NCI-H1417 (cell line): ENCODE measurements at regions not wholly inside any gene's neighbourhood (a gene's known extent, or its start where the extent isn't known, plus 50 kb on each side); places are given as distances from the start of the nearest gene placed in this dataset.

ENCODE experiments used
- DNase-seq, 3 experiments: peaks; one replicate each; lab custom pipeline; 2025; lab: John Stamatoyannopoulos, UW

DNA sequence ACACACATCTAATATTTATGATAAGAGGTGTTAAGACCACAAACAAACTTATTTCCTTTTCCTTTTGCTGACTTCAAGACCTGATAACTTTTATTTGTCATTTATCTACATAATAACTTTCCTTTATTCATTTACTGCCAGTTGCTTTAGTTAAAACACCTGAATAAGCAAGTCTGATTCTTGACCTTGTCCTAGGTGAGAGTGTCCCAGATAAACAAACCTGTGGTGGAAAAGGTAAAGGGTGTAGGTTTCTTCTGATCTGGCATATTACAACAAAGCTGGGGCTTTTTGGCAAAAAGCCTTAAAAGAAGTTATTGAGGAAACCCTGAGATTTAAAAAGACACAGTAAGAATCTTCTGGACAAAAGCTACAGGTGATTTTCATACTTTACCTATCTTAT is 191.5 kb downstream of the ZBBX start:
- DNase-seq, result no peak

DNA sequence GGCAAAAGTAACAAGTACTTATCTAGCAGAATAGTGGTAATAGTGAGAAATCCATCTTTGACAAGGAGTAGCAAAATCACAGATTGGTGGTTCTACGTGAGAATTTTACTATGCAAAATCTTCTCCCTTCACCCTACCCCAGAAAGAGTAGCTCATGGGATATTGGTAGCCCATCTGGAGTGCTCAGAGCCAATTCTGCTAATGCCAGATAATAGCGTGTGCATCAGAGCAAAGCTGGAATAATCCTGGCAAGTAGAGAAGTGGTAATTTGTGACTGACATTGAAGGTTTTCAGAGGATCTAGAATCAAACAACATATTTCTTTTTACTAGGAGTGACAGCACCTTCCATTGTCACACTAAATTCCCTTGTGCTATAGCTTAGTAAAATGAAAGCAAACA is 192.9 kb downstream of the ZBBX start:
- DNase-seq, result no peak

DNA sequence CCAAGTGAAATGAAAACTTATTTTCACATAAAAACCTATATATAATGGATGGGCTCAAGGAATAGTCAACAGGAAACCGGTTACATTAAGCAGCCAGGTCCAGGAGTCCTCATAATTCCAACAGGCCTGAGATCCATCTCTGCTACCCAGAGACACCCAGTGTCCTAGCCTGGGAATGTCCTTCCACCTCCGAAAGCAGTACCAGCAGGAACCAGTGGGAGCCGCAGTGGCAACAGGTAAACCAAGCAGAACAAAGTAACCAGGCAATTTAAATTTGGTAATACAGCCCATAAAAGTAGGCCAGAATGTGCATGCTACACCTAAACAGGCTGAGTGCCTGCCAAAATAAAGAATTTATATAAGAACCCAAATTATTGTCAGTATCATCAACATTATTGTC is 195.6 kb downstream of the ZBBX start:
- no peak for DNase-seq

DNA sequence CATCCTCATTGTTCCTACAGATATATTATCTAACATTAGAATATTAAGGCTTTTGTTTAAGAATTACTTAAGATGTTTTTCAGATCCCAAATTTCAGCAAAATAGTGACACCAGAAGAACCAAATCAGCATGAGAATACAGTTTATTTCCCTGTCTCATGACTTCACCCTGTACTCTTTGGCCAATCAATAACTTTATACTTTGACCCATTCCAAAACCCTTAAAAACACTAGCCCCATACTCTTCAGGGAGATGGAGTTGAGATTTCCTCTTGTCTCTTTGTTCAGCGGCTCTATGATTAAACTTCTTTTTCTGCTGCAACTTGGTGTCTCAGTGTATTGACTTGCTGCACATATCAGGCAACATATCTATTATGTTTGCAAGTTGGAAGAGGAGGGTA is 207.7 kb downstream of the ZBBX start:
- DNase-seq, result no peak

DNA sequence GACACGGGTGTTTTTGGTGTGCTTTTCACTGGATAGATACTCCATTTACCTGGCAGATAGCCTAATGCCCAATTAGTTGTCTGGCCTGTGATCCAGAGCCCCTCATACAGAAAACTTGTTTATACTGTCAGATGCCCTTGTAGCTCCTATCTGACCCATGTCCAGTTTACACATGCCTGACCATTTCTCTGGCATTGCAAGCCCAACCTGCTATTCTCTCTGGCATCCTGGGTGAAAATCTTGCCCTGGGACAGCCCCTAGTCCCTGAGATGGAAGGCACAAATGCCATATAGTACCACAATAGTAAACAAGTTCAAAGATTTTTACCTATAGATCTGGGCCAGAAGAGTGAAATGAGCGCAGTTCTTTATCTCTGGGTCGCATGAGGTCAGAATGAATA is 212.6 kb downstream of the ZBBX start:
- no peak for DNase-seq

DNA sequence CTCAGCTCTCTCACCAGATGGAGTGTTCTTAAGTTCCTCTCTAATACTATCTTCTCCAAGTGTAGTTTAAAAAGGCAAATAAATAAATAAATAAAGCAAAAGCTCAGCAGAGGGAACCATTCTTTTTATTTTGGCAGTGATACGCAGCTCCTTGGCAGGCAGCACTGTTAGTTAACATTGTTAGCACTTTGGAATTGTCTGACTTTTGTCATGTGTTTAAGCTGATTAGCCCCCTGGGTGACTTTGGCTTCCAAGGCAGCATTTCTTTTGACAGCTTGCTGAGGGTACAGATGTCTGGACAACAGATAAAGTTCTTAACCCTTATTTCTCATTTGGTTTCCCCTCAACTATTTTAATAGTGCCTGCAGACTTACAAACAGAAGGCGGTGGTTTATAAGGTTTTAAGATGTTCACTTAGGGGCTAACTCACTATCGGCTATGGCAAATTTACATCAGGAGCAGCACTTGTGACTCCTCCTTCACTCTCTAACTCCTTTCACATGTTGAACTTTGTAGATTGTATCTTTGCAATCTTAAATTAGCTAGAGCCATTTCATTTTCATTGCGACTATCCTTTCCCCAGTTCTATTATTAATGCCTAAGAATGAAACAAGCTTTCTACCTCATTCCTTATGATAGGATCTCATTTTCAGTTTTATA is 213.4 kb downstream of the ZBBX start:
- DNase-seq, result no peak

DNA sequence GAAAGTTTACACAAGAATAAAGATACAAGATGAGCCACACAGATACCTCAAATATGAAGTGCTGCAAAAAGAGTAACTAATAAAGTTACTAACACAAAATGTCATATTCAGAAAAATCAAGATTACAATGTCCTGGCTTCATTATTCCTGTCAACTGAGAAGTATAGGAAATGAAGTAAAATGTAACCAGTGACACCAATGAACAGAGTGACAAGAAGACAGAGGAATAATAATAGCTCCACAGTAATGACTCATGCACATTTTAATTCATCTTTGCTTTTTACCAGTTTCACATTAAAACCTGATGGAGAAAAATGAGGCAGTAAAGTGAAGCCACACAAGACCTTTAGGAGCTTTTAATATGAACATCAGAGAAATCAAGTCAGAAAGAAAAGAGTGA is 214.1 kb downstream of the ZBBX start:
- DNase-seq, result no peak

DNA sequence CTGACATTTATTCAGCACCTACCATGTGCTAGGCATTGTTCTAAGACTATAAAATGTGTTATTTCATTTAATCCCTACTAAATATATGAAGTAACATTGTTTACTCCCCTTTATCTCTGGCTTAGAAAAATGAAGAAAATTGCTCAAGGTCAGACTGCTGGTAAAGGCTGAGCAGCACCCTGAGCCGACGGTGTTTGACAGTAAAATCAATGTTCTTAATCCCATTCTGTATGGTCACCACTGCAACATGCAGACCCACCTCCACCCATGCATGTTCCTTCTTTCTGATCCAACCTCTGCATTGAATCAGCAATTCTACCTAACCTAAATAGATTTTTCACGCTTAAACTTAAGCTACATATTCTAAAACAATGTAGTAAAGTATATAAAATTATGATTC is 216.5 kb downstream of the ZBBX start:
- DNase-seq, result no peak

DNA sequence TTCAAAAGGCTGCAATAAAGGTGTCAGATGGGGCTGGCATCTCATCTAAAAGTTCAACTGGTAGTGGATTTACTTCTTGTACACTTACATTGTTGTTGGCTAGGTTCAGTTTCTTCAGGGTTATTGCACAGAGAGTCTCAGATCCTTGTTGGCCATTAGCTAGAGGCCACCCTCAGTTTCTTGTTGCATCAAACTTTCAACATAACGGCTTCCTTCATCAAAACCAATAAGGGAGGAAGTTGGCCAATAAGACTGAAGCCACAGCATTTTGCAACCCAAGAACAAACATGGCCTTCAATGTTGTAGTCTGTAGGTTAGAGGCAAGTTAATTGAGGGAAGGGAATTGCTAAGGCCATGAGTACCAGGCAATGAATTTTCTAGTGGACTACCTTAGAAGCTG is 218.0 kb downstream of the ZBBX start:
- no peak for DNase-seq

DNA sequence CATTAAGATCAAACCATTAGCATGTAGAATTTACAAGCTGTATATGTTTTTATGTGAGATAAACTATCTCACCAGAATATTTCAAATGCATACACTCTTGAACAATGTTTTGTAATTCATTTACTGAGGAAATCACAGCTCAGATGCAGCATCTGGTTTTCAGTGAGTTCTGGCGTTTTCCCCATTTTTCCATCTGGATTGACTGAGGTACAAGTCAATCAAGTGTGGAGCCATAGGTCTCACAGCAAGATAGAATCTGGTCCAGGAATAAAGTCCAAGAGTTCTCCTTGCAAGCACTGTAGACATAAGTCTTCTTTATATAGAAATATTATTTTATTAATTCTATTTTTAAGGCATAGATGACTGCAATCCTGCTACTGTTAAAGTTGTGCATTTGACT is 219.3 kb downstream of the ZBBX start:
- DNase-seq, result no peak

DNA sequence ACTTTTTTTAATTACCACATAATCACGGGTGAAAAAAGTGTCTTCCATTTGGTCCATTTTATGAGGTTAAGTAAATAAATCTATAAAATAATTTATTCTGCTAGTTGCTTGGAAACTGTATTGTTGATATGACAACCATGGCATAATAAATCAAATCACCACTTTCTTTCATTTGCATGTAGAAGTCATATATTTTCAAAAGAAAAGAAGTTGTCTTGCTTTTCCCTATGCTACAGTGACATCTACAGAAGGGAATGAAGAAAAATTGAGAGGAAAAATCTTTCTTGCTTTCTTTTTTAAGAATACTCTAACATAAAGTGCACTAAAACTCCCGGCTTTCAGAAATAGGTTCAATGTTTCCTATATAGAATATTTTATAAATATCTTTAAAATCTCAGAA is 228.5 kb downstream of the ZBBX start:
- DNase-seq, result peak in 2 of 3 experiments; percentile 16 to 76

DNA sequence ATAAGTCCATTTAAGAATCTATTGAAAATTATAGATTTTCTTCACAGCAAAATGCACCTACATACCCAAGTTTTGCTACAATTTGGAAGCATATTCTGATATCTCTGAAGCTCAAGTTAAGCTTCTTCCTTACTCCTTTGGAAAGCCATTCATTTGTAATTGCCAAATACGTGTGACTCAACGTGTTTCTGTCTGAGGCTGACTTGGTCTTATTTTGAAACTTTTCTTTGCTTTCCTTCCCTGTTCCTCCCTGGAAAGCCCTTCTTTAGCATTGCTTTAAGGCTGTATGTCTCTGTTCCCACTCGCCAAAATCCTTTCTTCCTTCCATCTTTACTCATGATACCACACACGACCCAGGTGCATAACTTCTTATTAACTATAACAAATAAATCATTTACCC is 232.0 kb downstream of the ZBBX start:
- DNase-seq, result no peak

DNA sequence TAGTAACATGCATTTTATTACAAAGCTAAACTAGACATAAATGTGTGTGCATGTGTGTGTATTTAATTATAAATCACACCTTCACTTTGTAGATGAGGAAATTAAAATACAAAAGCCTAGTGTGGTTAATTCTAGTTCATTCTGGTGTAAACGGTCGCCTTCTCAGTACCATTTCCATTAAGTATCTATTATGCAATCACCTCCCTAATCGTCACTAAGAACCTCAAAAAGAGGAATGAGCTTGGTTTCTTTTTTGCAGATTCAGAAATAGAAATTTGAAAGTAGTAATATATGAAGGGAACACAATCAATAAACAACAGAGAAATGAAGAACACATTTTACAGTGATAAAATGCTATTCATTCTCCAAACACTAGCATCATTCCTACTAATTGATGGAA is 233.2 kb downstream of the ZBBX start:
- DNase-seq, result no peak

DNA sequence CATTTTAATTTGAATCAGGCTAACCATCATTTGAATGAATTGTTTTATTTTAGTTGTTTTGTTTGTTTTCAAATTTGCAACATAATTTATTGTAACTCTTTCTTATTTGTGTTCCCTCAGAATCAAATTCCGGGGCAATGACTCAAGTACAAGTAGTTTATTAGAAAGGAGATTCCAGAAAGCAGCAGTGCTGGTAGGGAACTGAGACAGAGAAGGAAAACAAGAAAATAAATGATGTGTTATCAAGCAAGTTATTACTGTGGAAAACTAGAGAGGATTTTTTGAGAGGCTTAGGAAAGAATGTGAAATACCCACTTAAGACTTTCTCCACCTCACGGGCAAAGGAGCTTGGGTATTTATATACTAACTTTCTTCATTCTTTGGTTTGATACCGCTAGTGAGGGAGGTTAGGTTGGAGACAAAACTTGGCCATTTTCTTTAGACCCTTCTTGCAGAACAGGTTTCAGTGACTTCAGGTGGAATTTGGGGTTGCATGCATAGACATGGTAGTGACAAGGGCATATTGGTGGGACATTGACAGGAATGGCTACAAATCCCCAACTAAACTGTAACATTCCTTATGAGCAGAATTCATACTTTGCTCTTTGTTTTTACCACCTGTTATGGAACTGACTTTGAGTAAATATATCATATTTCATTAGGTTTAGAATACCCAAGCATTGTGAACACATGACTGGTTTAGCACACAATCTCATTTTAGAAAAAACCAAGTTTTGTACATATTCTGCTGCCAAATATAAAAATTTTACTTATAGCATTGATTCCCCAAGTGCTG is 254.3 kb downstream of the ZBBX start:
- DNase-seq, result no peak

DNA sequence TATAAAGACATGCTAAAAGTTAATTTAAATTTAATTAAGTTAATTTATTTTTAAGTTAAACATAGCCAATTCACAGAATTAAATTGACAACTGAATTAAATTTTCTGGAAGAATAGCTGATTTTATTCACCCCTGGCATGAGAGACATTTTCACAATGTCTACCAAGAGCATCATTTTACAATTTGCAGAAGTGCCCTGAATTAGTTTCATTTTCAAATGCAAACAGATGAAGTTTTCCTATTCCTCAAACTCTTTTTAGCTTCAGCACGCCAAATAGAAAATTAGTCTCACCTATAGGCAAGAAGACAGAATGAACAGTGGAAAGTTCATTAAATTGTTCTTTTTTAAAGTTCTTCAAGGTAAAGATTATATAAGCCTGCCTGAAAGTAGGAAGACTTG is 259.3 kb downstream of the ZBBX start:
- DNase-seq, result no peak

DNA sequence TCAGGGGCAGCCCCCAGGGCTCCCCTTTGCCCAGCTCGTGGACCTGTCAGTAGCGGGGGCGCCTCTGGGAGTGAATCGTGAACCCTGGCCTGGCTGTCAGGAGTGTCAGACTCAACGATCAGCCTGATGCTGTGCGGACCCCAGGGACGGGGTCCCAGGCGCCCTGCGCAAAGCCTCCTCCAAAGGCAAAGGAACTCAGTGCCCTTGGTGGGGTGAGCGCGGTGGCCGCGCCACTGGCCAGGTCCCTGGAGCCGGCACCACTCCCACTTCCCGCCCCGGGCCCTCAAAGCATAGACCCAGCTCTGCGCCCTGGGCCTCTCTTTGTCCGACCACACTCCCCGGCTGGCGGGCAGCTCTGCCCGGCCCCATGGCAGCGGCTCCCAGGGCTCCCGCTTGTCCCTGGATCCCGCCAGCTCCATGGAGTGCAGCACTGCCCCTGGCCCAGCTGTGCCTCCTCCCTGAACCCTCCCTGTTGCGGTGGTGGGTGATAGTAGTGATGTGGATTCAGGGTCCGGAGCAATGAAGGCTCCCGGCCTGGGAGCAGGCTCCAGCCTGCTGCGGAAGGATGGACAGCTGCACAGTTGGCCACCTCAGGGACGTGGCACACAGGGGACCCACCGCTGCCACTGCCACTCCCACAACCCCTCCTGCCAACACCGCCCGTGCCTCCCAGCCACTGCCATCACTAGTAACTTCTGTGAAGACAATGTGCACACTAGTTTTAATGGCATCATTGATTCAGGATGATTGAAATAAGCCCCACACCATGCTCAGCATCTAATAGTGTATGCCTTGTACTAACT is 263.8 kb downstream of the ZBBX start:
- DNase-seq, result no peak

DNA sequence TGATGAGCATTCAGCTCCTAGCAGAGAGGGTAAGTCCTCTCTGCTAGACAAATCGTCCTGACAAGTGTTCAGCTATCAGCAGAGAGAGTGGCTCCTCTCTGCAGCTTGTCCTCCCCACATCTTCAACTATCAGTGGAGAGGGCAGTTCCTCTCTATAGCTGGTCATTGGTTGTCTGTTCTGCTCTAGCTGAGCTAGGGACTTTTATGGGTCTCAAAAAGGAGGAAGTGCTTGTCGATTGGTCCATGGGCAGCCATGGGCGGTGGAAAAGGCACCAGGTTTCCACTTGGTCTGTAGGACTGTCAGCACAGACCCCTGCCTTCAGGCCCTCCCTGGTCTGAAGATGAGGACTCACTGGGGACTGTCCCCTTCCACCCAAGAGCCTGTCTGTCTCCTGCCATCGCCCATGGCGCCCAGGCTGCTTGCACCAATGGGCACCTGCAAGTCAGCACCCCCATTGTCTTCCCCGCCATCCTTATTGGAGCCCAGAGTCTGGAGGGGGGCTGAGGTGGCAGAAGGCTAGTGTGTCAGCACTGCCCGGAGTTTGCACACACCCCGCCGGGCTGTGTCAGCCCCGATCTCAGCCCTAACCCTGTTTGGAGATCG is 264.7 kb downstream of the ZBBX start:
- DNase-seq, result no peak

DNA sequence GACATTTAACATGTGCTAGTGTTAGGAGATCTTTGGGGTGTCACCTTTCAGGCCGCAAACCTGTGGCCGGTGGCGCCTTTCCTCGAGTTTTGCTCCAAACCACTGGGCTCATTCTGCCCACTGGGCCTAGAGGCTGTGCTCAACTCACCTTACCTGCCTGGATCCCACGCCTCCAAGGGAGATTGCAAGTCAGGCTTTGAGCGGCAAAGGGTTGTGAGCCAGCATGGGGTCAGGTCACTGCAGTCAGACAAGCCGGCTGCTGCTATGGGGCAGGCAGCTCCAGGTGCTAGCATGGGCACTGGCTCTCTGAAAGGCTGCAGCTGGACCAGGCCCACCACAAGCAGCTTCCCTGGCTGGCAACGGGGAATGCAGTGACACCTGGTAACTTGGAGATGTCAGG is 265.5 kb downstream of the ZBBX start:
- DNase-seq, result no peak

DNA sequence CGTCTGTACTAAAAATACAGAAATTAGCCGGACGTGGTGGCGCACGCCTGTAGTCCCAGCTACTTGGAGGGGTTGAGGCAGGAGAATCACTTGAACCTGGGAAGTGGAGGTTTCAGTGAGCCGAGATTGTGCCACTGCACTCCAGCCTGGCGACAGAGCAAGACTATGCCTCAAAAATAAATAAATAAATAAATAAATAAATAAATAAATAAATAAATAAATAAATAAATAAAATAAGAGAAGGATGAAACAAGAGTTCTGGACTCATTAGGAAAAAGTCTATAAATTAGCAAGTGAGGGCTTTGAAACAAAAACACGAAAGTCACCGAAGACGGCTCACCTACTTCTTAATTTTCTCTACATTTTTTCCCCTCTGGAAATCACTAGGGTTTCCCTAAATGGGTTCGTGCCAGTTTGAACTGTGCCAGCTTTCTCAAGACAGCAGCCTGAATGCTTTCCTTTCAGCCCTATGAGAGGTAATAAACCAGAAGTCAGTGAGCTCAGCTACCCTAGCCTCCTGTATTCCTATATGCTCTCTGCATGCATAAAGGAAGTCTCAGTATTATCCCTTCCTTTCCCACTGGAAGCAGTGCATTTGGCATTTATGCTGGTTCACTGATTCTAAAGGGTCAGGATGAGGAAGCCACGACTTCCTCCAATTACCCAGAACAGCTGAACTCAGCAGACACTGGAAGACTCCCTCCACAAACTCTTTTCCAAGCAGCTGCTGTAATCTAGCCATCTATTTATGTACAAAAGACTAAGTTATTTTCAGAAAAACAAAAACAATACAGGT is 266.9 kb downstream of the ZBBX start:
- no peak for DNase-seq

DNA sequence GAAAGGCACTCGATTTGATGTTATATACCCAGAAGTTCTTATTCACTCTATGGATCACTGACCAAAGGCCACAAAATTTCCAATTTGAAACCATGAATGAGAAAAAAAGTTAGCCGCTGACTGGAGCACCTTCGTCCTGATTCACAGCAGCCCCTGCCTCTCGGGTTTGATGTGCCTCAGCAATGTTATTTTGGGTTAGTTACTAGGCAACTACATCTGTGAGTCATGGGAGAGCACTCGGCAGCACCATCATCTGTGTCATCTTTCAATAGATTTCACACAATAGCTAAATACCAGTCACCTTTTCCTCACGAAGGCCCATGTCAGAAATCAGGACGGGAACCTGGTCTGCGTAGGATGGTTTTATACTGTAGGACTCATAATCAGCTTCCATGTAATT is 269.2 kb downstream of the ZBBX start:
- peak in 2 of 3 experiments; percentile 39 to 66 for DNase-seq

DNA sequence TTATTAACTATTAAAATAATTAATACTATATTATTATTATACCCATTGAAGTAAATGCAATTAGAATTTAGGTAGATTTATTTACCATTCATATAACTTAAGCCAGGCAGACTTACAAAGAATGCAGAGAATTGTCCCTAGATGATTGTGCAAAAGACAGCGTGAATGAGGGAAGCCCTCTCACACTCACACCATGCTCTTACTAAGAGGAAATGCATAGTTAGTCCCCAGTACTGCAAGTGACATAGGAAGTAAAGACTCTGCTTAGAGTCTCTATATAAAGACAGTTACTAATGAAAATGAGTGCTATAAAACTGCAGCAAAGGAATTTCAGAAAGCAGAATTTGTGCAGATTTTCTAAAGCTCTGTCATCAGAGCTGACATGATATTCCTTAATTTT is 270.4 kb downstream of the ZBBX start:
- DNase-seq, result no peak

DNA sequence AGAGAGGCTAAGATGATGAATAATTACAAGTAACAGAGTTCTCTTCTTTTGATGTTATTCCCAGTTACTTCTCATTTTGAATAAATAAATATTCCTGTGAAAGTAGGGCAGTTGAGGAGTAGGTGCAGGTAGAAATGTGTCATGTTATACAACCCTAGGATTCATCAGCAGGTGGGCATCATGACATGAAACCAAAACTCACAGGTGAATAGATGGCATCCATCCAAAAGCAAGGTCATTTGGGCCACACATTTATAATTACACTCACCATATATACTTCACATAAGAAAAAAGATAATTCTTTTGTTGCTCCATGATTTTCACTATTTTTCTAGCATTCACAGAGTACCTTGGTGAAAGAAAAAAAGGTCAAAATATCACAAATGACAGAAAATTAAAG is 273.6 kb downstream of the ZBBX start:
- DNase-seq, result no peak
